Liver (tissue), 3 donors: ENCODE measurements at regions not wholly inside any gene's neighbourhood (a gene's known extent, or its start where the extent isn't known, plus 50 kb on each side); places are given as distances from the start of the nearest gene placed in this dataset.
"Not testable (repeated sequence)": the region's sequence is repeated elsewhere in the genome, so short reads cannot be mapped to it uniquely, and the experiment has no call there.

Experiments used
- ATF3 ChIP-seq: IDR thresholded peaks from 2 replicates; pipeline ENCODE4 v1.6.1; 2016; ENCODE audit warnings: antibody characterized with exemption
- GABPA ChIP-seq, 2 donors: IDR thresholded peaks in 1 of 2; conservative IDR thresholded peaks in 1 of 2; 2 replicates each; pipeline ENCODE4 v1.6.1; 2016; ENCODE audit warnings: antibody characterized with exemption in 2 of 2, mild to moderate bottlenecking in 1 of 2, moderate library complexity in 1 of 2
- JUND ChIP-seq, 2 donors: IDR thresholded peaks; 2 replicates each; pipeline ENCODE4 v1.6.1; 2016; ENCODE audit warnings: antibody characterized with exemption in 2 of 2
- NR2F2 ChIP-seq: IDR thresholded peaks from 2 replicates; pipeline ENCODE4 v1.6.1; 2016; ENCODE audit warnings: antibody characterized with exemption
- REST ChIP-seq: IDR thresholded peaks from 2 replicates; pipeline ENCODE4 v1.6.1; 2016; ENCODE audit warnings: antibody characterized with exemption, mild to moderate bottlenecking
- RXRA ChIP-seq, 2 donors: IDR thresholded peaks; 2 replicates each; pipeline ENCODE4 v1.6.1; 2017 to 2018; ENCODE audit warnings: antibody characterized with exemption in 2 of 2, mild to moderate bottlenecking in 1 of 2
- TAF1 ChIP-seq: conservative IDR thresholded peaks from 2 replicates; pipeline ENCODE4 v1.6.1; 2016; ENCODE audit warnings: antibody characterized with exemption, mild to moderate bottlenecking
- YY1 ChIP-seq: IDR thresholded peaks from 2 replicates; pipeline ENCODE4 v1.6.1; 2016; ENCODE audit warnings: antibody characterized with exemption, mild to moderate bottlenecking
- TF ChIP-seq, protein P1 (sequence below): fragments of 150-350 bp; IDR thresholded peaks from 2 replicates; pipeline ENCODE4 v1.5.1; 2017; ENCODE audit warnings: improper control_type of control experiment, low read depth, low read length; ENCODE audit not compliant: missing input control
- TF ChIP-seq, protein P2 (sequence below): IDR thresholded peaks from 2 replicates; pipeline ENCODE4 v1.6.1; 2016; ENCODE audit warnings: antibody characterized with exemption
- donor health status: healthy.
- donor health status: healthy.

DNA sequence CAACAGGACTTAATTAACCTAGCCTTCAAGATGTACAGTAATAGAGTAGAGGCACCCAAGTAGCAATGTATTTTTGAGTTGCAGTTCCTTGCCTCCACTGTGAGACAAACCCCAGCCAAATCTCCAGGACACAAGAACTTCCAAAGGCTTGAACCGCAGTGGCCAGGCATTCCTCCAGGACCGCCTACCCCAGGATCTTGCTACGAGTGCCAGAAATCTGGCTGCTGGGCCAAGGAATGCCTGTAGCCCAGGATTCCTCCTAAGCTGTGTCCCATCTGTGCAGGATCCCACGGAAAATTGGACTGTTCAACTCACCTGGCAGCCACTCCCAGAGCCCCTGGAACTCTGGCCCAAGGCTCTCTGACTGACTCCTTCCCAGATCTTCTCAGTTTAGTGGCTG lies 683.9 kb downstream of the KHDRBS2 start:
- not testable (repeated sequence) for TF ChIP-seq GABPA (IDR thresholded peaks at IDR 0.05 in 1 of 2, conservative IDR thresholded peaks at IDR 0.05 in 1 of 2); ATF3; YY1; RXRA (IDR thresholded peaks at IDR 0.05); TAF1; REST; NR2F2; JUND (IDR thresholded peaks at IDR 0.05)
- TF ChIP-seq, protein P1, sequence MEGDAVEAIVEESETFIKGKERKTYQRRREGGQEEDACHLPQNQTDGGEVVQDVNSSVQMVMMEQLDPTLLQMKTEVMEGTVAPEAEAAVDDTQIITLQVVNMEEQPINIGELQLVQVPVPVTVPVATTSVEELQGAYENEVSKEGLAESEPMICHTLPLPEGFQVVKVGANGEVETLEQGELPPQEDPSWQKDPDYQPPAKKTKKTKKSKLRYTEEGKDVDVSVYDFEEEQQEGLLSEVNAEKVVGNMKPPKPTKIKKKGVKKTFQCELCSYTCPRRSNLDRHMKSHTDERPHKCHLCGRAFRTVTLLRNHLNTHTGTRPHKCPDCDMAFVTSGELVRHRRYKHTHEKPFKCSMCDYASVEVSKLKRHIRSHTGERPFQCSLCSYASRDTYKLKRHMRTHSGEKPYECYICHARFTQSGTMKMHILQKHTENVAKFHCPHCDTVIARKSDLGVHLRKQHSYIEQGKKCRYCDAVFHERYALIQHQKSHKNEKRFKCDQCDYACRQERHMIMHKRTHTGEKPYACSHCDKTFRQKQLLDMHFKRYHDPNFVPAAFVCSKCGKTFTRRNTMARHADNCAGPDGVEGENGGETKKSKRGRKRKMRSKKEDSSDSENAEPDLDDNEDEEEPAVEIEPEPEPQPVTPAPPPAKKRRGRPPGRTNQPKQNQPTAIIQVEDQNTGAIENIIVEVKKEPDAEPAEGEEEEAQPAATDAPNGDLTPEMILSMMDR = not testable (repeated sequence)
- TF ChIP-seq, protein P2, sequence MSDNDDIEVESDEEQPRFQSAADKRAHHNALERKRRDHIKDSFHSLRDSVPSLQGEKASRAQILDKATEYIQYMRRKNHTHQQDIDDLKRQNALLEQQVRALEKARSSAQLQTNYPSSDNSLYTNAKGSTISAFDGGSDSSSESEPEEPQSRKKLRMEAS = not testable (repeated sequence)
